ACC112 (cell line): ENCODE measurements at regions not wholly inside any gene's neighbourhood (a gene's known extent, or its start where the extent isn't known, plus 50 kb on each side); places are given as distances from the start of the nearest gene placed in this dataset.

Experiments
- H2AFZ ChIP-seq: fragments of 200-600 bp; sonication (generic); one replicate; pipeline ENCODE4 v1.6.0; 2017; ENCODE audit warnings: antibody characterized with exemption, low read length; ENCODE audit not compliant: unreplicated experiment
- H3K27ac ChIP-seq: fragments of 200-600 bp; sonication (generic); 2 replicates; pipeline ENCODE4 v1.5.1; 2014; ENCODE audit warnings: low read depth, mild to moderate bottlenecking, antibody characterized with exemption, low read length, moderate library complexity
- H3K27me3 ChIP-seq: fragments of 200-600 bp; sonication (generic); 2 replicates; pipeline ENCODE4 v1.6.1; 2014; ENCODE audit warnings: mild to moderate bottlenecking, antibody characterized with exemption, low read length, moderate library complexity, mixed read lengths; ENCODE audit not compliant: insufficient read depth
- H3K36me3 ChIP-seq: fragments of 200-600 bp; sonication (generic); 2 replicates; pipeline ENCODE4 v1.6.1; 2016; ENCODE audit warnings: mild to moderate bottlenecking, antibody characterized with exemption, low read length, moderate library complexity, mixed read lengths; ENCODE audit not compliant: insufficient read depth
- H3K4me1 ChIP-seq: fragments of 200-600 bp; sonication (generic); one replicate; pipeline ENCODE4 v1.6.1; 2016; ENCODE audit warnings: low read length, mixed read lengths; ENCODE audit not compliant: insufficient read depth, unreplicated experiment, control insufficient read depth
- H3K4me3 ChIP-seq: fragments of 200-600 bp; sonication (generic); 2 replicates; pipeline ENCODE4 v1.5.1; 2014; ENCODE audit warnings: mild to moderate bottlenecking, low read depth, low read length
- H3K79me2 ChIP-seq: fragments of 200-600 bp; sonication (generic); one replicate; pipeline ENCODE4 v1.6.0; 2016; ENCODE audit warnings: low read length; ENCODE audit not compliant: control insufficient read depth, unreplicated experiment, insufficient read depth

DNA sequence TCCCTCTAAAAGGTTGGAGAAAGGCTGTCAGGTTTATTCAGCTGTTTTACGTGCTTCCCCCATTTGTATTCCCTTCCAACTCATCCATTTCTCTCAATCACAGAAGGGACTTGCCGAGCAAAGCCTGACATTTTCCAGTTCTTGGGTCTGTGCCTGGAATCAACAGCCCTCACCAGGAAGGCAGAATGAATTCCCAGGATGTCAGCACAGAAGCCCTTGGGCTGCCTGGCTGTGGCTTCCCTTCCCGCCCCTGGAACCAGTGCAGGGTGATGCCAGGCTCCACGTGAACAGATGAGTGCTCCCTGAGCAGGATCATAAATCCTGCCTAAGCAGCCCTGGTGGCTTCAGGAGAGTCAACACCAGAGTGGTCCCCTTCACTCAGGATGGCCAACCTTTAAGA is 86.1 kb upstream of the CD83 start:
- Histone ChIP-seq H3K79me2 (no peaks in the 10 kb centered on the region), H3K27ac (no peak overlapping the region), H3K36me3 (0 out of 2 replicates have a peak, but pooled peaks cover 3% of the 10 kb centered on the region)

DNA sequence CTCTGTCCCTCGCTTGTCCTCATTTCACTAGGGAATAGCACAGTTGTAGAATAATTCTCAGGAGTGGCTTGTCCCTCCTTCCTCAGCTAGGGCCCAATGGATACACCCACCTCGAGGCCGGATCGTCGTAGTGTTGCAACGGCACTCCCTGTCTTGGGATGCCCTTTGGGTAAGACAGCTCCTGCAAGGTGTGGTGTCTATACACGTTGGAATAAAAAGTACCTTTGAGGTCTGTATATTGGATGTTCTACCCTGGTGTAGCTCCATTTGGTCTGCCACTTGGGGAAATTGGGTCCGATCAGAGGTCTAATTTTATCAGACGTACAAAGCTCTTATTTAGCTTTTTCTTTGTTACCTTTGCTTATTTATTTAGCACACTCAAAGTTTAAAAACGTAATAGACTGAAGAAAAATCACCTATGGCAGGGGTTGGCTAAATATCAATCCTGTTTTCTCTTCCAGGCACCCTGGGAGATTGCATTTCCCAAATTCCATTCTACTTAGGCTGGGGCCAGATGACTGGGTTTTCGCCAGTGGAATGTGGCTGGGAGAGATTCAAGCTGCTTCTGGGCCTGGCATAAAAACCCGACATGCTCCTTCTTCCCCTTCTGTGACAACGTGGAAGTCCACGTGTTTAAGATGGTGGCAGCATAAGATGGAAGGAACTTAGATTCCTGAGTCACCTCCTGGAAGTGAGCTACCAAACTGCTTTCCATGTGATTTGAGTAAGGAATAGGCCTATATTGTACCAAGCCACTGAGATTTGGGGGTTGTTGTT is 82.3 kb upstream of the CD83 start:
- peak overlapping the region; percentile 50 for H3K27ac ChIP-seq
- H3K79me2 ChIP-seq: no peaks in the 10 kb centered on the region
- no peak overlapping the region for H3K4me3 ChIP-seq
- 0 out of 2 replicates have a peak, but pooled peaks cover 3% of the 10 kb centered on the region for H3K36me3 ChIP-seq
- peak overlapping the region; percentile 90 for H2AFZ ChIP-seq
- H3K4me1 ChIP-seq: peaks cover 25% of the 10 kb centered on the region
- no peaks in the 10 kb centered on the region for H3K27me3 ChIP-seq

More for the DNA sequence above, 86.1 kb upstream of the CD83 start:
- Histone ChIP-seq H3K27me3 (no peaks in the 10 kb centered on the region), H3K4me1 (peaks cover 8% of the 10 kb centered on the region), H2AFZ (no peak overlapping the region), H3K4me3 (no peak overlapping the region)

DNA sequence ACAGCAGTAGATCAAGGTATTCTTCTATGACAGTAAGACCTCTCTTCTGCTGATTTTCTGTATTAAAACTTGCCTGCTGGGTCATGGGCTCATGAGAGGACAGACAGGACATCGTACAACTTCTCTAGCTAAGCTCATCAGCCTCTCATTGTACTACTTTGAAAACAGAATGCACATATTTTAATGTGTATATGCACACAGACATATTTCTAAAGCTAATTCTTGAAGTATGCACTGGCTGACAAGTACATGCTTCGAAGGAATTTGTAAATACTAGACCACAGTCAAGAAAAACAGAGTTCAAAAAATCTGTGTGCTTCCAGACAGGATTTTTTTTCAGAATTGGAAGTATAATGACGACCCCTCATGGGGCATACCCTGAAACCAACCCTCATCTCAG is 81.7 kb upstream of the CD83 start:
- Histone ChIP-seq H3K79me2 (no peaks in the 10 kb centered on the region), H2AFZ (peak overlapping the region; percentile 90), H3K36me3 (0 out of 2 replicates have a peak, but pooled peaks cover 3% of the 10 kb centered on the region), H3K4me1 (peaks cover 25% of the 10 kb centered on the region), H3K4me3 (no peak overlapping the region), H3K27me3 (no peaks in the 10 kb centered on the region), H3K27ac (peak overlapping the region; percentile 50)

DNA sequence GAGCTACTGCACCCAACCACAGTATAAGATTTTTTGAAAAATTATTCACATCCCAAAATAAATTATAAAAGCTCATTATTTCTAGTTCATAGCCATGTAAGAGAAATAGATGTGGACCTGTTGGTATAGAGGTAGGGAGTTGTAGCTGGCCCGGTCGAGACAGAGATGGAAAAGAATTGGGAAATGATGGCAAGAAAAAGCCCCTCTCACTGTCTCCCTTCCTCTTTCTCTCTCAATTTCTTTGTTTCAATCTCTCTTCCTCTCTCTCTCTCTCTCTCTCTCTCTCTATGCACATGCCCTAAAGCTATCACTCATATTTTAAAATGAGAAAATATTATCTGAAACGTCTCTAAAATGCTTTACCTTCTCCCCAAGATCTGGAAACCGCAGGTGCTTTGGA is 80.7 kb upstream of the CD83 start:
- Histone ChIP-seq H3K27ac (0 out of 2 replicates have a peak overlapping the region, but pooled peaks have one; percentile 24), H3K27me3 (no peaks in the 10 kb centered on the region), H3K36me3 (0 out of 2 replicates have a peak, but pooled peaks cover 3% of the 10 kb centered on the region), H2AFZ (peak overlapping the region; percentile 74), H3K79me2 (no peaks in the 10 kb centered on the region), H3K4me1 (peaks cover 25% of the 10 kb centered on the region), H3K4me3 (peak overlapping the region; percentile 36; the same call in 1 of the 2 replicates)

DNA sequence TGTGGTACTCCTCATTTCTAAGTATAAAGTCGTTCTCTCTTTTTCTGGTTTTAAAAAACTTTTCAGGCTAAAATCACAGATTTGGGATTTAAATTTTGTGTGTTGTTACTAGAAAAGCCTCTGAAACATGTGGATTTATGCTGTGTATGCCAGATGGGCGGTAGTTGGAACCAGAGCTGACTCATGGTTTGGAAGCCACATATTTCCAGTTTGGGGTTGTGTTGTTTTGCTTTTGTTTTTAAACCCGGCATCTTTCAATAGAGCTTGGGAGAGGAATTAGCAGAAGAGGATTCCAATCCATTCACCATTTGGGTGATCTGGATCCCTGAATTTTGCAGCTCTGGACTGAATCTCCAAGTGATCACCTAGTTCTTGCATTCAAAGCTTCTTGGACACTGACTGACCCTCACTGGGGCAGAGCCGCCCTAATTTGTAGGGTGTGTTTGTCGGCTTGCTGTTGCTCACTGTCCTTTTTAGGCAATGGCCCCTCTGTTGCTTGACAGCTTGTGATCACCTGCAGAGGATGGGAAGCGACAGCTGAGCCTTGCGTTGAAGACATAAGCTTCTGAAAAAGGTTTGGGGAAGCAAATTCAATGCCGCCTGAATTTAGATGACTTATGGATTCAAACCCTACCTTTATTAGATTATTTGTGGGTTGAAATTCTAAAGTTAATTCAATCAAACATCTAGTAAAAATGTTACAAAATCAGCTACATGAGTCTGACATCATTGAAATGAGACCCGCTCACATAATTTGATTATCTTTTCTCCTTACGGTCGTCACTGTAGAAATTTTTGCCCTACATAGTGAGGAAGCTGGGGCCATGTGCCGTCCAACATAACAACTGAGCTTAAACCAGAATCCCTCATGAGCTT is 79.9 kb upstream of the CD83 start:
- H3K36me3 ChIP-seq: 0 out of 2 replicates have a peak, but pooled peaks cover 3% of the 10 kb centered on the region
- no peaks in the 10 kb centered on the region for H3K27me3 ChIP-seq
- peak overlapping the region; percentile 99 for H2AFZ ChIP-seq
- H3K4me1 ChIP-seq: peaks cover 25% of the 10 kb centered on the region
- H3K27ac ChIP-seq: 0 out of 2 replicates have a peak overlapping the region, but pooled peaks have one; percentile 24
- H3K79me2 ChIP-seq: no peaks in the 10 kb centered on the region
- peak overlapping the region; percentile 36 for H3K4me3 ChIP-seq

DNA sequence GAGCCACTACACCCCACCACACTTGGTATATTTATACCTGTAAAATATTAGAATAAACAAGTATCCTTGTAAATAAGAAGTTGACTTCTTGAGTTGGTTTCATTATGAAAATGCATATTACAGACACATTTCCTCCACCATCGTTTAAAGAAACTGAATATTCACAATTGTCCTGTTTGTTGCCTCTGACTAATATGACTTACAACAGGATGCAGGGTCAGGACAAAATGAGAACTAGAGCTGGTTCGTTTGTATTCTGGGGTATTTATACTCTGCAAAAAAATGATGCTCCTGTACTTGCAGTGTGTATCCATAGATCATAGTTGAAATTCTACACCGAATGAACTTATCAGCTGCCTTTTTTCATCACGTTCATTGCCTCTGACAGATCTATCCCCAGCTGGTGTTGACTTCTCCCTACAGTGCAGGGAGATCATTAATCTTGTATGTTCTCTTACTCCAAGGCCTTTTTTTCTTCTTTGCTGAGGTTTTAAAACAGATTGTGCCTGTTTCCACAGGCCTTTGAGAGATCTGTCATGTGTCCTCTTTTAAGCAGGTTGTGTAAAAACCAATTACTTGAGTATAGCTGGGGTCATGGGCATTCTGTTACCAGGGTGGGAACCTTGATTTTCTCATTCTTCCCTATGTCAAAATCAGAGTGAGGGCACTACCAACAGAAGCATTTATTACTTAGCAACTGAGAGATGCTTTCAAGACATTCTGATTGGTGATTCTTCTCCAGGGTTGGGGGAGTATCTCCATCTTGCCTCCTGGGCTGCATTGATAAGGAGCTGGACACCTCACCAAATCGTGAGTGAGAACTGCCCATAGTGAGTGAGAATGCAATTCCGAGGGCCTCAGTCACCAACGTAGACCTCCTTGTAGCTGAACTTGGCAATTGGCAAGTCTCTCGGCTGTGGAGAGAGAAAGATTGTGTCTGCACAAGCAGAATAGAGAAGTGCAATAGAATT is 78.8 kb upstream of the CD83 start:
- no peak overlapping the region for H3K4me3 ChIP-seq
- H3K36me3 ChIP-seq: 0 out of 2 replicates have a peak, but pooled peaks cover 3% of the 10 kb centered on the region
- H3K27ac ChIP-seq: no peak overlapping the region
- no peak overlapping the region for H2AFZ ChIP-seq
- no peaks in the 10 kb centered on the region for H3K79me2 ChIP-seq
- no peaks in the 10 kb centered on the region for H3K27me3 ChIP-seq
- H3K4me1 ChIP-seq: peaks cover 25% of the 10 kb centered on the region

DNA sequence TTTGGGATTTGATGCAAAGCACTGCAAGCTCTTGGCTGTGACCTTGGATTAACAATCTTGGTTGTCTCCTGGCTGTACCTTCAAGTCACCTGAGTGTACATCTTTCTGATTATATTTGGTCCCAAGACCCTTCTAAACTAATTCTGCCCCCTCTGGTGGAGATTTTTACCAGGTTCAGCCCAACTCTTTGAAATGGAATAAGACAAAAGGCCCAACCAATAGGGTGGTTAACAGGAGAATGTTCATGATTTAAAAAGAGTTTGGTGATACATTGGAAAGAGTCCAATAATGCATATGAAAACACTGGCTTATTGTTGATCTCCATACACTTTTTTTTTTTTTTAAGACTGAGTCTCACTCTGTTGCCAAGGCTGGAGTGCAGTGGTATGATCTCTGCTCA is 77.5 kb upstream of the CD83 start:
- peaks cover 25% of the 10 kb centered on the region for H3K4me1 ChIP-seq
- H3K4me3 ChIP-seq: no peak overlapping the region
- 0 out of 2 replicates have a peak, but pooled peaks cover 3% of the 10 kb centered on the region for H3K36me3 ChIP-seq
- H3K27ac ChIP-seq: no peak overlapping the region
- H3K27me3 ChIP-seq: no peaks in the 10 kb centered on the region
- no peak overlapping the region for H2AFZ ChIP-seq
- H3K79me2 ChIP-seq: no peaks in the 10 kb centered on the region

DNA sequence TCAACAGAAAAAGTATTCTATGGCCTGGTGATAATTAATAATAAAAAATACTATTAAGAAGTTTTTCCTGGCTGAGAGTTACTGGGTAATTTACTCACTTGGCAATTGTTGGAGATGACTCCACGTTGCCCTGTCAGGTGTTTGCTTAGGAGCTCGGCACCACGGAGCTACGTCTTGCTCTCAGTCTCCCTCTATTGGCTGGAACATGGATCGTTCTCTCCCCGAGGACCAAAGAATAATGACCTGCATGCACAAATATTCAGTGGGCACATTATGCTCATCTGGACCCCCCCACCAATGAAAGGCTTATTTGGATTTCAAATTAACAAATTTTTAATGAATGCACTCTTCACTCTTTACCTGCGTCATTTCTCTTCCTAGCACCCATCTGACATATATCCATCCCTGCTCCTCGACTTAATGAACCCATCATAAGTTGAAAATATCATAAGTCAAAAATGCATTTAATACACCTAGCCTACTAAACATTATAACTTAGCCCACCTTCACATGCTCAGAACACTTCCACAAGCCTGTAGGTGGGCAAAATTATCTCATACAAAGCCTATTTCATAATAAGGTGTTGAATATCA is 71.0 kb upstream of the CD83 start:
- H2AFZ ChIP-seq: no peak overlapping the region
- H3K79me2 ChIP-seq: no peaks in the 10 kb centered on the region
- no peaks in the 10 kb centered on the region for H3K36me3 ChIP-seq
- H3K27me3 ChIP-seq: 0 out of 2 replicates have a peak, but pooled peaks cover 5% of the 10 kb centered on the region
- H3K4me1 ChIP-seq: no peaks in the 10 kb centered on the region
- H3K27ac ChIP-seq: no peak overlapping the region
- H3K4me3 ChIP-seq: no peak overlapping the region

DNA sequence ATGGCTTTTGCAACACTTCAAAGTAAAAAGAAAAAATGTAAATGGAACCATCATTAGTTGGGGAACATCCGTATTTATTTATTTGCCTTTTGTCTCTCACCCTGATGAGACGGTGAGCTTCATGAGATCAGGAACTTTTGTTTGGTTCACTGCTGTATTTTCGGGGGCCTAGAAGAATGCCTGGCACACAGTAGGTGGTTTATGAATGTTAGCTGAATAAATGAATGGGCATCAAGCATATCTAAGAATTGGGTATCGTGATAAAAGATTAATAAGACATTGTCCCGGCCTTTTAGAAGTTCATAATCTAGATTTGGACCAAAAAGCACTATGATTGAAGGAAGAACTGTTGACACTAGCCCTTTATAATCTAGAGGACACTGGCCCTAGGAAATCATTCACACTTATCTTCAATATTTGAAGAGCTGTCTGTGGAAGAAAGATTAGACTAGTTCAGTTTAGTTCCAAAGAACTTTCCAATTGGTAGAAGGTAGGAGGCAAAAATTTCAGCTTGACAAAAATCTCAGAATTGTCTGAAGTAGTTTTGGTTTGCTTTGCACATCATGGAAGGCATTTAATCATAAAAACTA is 70.3 kb upstream of the CD83 start:
- no peak overlapping the region for H3K27ac ChIP-seq
- no peak overlapping the region for H2AFZ ChIP-seq
- H3K4me1 ChIP-seq: no peaks in the 10 kb centered on the region
- H3K36me3 ChIP-seq: no peaks in the 10 kb centered on the region
- H3K79me2 ChIP-seq: no peaks in the 10 kb centered on the region
- H3K4me3 ChIP-seq: no peak overlapping the region
- H3K27me3 ChIP-seq: 0 out of 2 replicates have a peak, but pooled peaks cover 5% of the 10 kb centered on the region
